NB4 (cell line): ENCODE measurements at regions not wholly inside any gene's neighbourhood (a gene's known extent, or its start where the extent isn't known, plus 50 kb on each side); places are given as distances from the start of the nearest gene placed in this dataset.

ENCODE experiments used
- MYC ChIP-seq: IDR thresholded peaks from 2 replicates; pipeline ENCODE4 v1.6.1; 2011; ENCODE audit warnings: low read depth, low read length
- POLR2A ChIP-seq: IDR thresholded peaks from 2 replicates; pipeline ENCODE4 v1.6.1; 2011; ENCODE audit warnings: mild to moderate bottlenecking; ENCODE audit not compliant: insufficient read length; ENCODE audit errors: extremely low read depth
- TF ChIP-seq, protein P1 (sequence below): IDR thresholded peaks from one replicate; pipeline ENCODE4 v1.5.1; 2012; ENCODE audit warnings: low read depth, low read length
- TF ChIP-seq, protein P2 (sequence below): IDR thresholded peaks from 2 replicates; pipeline ENCODE4 v1.6.1; 2011; ENCODE audit warnings: low read depth, low read length

DNA sequence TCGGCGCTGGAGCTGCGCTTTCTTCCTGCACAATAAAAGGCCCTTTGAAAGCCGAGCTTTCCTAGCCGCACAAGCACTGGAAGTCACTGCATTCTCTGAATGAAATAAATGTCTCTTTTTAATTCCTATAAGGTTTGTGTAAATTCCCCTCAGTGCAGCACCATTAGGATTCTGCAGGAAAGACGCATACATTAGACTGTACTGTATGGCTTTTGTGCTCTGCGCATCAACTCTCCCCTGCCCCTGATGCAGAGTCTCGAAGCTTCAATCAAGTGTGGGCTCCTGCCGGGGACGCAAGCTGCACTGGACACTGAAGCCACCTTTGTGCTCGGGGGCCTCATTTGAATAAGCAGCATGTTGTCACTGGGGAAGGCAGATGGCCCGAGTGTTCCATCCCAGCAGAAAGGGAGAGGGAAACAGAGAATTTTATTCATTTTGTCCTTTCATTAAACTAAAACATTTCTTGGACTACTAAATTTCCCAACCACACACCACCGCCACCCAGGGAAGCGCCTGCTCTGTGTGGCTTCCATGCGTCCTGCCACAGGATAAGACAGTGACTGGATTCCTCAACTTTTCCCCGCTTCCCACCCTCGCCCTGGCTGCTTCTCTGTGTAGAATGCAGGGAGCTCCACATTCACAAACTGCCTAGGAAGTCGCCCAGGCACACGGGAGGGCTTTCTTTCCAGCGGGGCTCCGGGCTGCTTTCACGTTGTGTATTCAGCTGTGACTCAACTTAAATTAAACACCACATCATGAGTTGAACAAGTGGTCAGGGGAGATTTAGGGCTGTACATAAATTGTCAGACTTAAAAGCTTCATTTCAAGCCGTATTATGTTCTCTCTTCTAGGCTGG is 635.4 kb downstream of the IRX1 start:
- TF ChIP-seq POLR2A, result no peak
- TF ChIP-seq, protein P1, sequence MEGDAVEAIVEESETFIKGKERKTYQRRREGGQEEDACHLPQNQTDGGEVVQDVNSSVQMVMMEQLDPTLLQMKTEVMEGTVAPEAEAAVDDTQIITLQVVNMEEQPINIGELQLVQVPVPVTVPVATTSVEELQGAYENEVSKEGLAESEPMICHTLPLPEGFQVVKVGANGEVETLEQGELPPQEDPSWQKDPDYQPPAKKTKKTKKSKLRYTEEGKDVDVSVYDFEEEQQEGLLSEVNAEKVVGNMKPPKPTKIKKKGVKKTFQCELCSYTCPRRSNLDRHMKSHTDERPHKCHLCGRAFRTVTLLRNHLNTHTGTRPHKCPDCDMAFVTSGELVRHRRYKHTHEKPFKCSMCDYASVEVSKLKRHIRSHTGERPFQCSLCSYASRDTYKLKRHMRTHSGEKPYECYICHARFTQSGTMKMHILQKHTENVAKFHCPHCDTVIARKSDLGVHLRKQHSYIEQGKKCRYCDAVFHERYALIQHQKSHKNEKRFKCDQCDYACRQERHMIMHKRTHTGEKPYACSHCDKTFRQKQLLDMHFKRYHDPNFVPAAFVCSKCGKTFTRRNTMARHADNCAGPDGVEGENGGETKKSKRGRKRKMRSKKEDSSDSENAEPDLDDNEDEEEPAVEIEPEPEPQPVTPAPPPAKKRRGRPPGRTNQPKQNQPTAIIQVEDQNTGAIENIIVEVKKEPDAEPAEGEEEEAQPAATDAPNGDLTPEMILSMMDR, result no peak
- no peak for TF ChIP-seq MYC
- TF ChIP-seq, protein P2, sequence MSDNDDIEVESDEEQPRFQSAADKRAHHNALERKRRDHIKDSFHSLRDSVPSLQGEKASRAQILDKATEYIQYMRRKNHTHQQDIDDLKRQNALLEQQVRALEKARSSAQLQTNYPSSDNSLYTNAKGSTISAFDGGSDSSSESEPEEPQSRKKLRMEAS, result no peak
